Suprapubic skin (tissue), 4 donors: ENCODE measurements at regions not wholly inside any gene's neighbourhood (a gene's known extent, or its start where the extent isn't known, plus 50 kb on each side); places are given as distances from the start of the nearest gene placed in this dataset.

Experiments used
- EP300 ChIP-seq: sonication (generic); formaldehyde crosslinking; IDR thresholded peaks from one replicate; pipeline ENCODE4 v1.6.1; 2017; ENCODE audit warnings: antibody characterized with exemption
- POLR2A ChIP-seq, 2 donors: fragments of 450-650 bp; IDR thresholded peaks; one replicate each; pipeline ENCODE4 v1.6.1; 2017; ENCODE audit warnings: antibody characterized with exemption in 2 of 2, mild to moderate bottlenecking in 2 of 2, moderate library complexity in 2 of 2
- POLR2AphosphoS5 ChIP-seq, 3 donors: sonication (generic); formaldehyde crosslinking; IDR thresholded peaks; one replicate each; pipeline ENCODE4 v1.6.1; 2017; ENCODE audit warnings: antibody characterized with exemption in 3 of 3
- TF ChIP-seq, protein P1 (sequence below), 2 donors: fragments of 200-600 bp in 1 of 2; fragments of 450-650 bp in 1 of 2; sonication (generic) in 1 of 2; IDR thresholded peaks; one replicate each; pipeline ENCODE4 v1.5.1; 2016 to 2019; ENCODE audit warnings: antibody characterized with exemption in 2 of 2, mild to moderate bottlenecking in 1 of 2, moderate library complexity in 1 of 2

DNA sequence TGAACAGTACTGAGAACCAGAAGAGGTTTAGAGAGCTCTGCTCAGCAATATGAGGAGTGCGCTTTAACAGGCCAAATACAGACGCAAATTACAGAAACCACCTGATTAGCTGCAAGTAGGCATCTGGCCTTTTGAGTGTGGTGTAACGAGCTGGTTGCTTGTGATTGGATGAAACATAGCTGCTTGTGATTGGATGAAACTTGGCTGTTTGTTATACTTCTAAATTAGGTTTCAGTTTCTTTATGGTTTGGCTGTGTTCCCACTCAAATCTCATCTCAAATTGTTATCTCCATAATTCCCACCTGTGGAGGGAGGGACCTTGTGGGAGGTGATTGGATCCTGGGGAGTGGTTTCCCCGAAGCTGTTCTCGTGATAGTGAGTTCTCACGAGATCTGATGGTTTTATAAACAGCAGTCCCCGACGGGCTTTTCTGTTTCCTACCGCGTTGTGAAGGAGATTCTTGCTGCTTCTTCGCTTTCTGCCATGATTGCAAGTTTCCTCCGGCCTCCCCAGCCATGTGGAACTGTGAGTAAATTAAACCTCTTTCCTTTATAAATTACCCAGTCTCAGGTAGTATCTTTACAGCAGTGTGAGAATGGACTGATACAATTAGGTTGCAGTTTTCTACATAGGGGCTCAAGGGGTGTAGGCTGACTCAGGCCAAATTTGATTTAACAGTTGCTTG is 655.9 kb upstream of the MAN1A1 start:
- TF ChIP-seq, protein P1, sequence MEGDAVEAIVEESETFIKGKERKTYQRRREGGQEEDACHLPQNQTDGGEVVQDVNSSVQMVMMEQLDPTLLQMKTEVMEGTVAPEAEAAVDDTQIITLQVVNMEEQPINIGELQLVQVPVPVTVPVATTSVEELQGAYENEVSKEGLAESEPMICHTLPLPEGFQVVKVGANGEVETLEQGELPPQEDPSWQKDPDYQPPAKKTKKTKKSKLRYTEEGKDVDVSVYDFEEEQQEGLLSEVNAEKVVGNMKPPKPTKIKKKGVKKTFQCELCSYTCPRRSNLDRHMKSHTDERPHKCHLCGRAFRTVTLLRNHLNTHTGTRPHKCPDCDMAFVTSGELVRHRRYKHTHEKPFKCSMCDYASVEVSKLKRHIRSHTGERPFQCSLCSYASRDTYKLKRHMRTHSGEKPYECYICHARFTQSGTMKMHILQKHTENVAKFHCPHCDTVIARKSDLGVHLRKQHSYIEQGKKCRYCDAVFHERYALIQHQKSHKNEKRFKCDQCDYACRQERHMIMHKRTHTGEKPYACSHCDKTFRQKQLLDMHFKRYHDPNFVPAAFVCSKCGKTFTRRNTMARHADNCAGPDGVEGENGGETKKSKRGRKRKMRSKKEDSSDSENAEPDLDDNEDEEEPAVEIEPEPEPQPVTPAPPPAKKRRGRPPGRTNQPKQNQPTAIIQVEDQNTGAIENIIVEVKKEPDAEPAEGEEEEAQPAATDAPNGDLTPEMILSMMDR (IDR thresholded peaks at IDR 0.05): no peak
- TF ChIP-seq POLR2A (IDR thresholded peaks at IDR 0.05) (no peak), EP300 (no peak), POLR2AphosphoS5 (IDR thresholded peaks at IDR 0.05) (no peak)
